Heart left ventricle (tissue), 13 donors: ENCODE measurements at regions not wholly inside any gene's neighbourhood (a gene's known extent, or its start where the extent isn't known, plus 50 kb on each side); places are given as distances from the start of the nearest gene placed in this dataset.

Experiments
- CTCF ChIP-seq, 12 donors: fragments of 200-600 bp; sonication (generic) in 4 of 12; IDR thresholded peaks; one replicate each; pipeline versions ENCODE4 v1.5.0 to v1.8.0; 2018 to 2022; ENCODE audit warnings: antibody characterized with exemption in 12 of 12, mild to moderate bottlenecking in 5 of 12
- POLR2A ChIP-seq, 2 donors: fragments of 450-650 bp; IDR thresholded peaks; one replicate each; pipeline ENCODE4 v1.6.1; 2017; ENCODE audit warnings: antibody characterized with exemption in 2 of 2, mild to moderate bottlenecking in 2 of 2, moderate library complexity in 2 of 2
- donor health status: ischemic (EF 13 %, LVEDD 7.1; RV severe dilation, severe dysfunction).
- donor health status: DM: no; HTN: yes; CAD: no.
- donor health status: DM: no; HTN: no; CAD: no.
- donor health status: ischemic (EF 25% LVEDD 6.9; RV normal size, moderate dysfunction).
- donor health status: ischemic (EF 25% LVEDD 5.7; RV mildly dilated, moderate dysfunction).
- donor health status: ischemic (EF 35%, LVEDD 5.7; RV mildly dilated, moderate dysfunction).
- donor health status: nonischemic (EF 11% LVEDD 7.7; RV severe dilation, severe dysfunction).
- donor health status: DM: yes; HTN: yes; CAD: no.
- donor health status: PGD.
- donor health status: ischemic (EF 29% LVEDD 5.4; RV normal size, mild dysfunction).
- donor health status: nonischemic (EF 23%, LVEDD 6.1; RV moderate dilation, normal function).

- no peak for TF ChIP-seq CTCF (IDR thresholded peaks at IDR 0.05)
- no peak for TF ChIP-seq POLR2A (IDR thresholded peaks at IDR 0.05)
These were observed 766.4 kb upstream of the ADGRL2 start for GRCh38 chr1:81034291-81034690.
